H1 (cell line): ENCODE measurements at regions not wholly inside any gene's neighbourhood (a gene's known extent, or its start where the extent isn't known, plus 50 kb on each side); places are given as distances from the start of the nearest gene placed in this dataset.

ENCODE experiments used
- CTCF ChIA-PET: fragments of 300-600 bp; sonication (Branson Sonifier 250); formaldehyde crosslinking; loops from one replicate; lab custom pipeline; 2021; ENCODE audit not compliant: partially characterized antibody; lab: Charles Lee
- POLR2A ChIA-PET: fragments of 300-600 bp; sonication (Branson Sonifier 250); formaldehyde crosslinking; loops from one replicate; lab custom pipeline; 2021; ENCODE audit warnings: inconsistent platforms; ENCODE audit not compliant: partially characterized antibody; lab: Charles Lee
- DNase-seq, 2 experiments: peaks; one replicate each; pipeline versions ENCODE4 v3.0.0 to v3.0.0-alpha.2; 2010 to 2022; ENCODE audit warnings: low spot score in 2 of 2, low read depth in 1 of 2, mixed read lengths in 1 of 2
- FAIRE-seq: peaks from 2 replicates; lab custom pipeline; 2011; peaks lifted over from hg19 to GRCh38; lab: Jason Lieb, UNC
- H2AFZ ChIP-seq: 2 replicates; pipeline ENCODE4 v1.8.1; 2012; ENCODE audit warnings: low read length, inconsistent platforms
- H2AK5ac ChIP-seq: 2 replicates; pipeline ENCODE4 v1.6.1; 2013; ENCODE audit warnings: low read depth, low read length
- H2BK120ac ChIP-seq: replicated peaks from 2 replicates; pipeline ENCODE3; 2013; ENCODE audit warnings: low read depth, low read length, inconsistent platforms
- H2BK12ac ChIP-seq: 2 replicates; pipeline ENCODE4 v1.6.1; 2013; ENCODE audit warnings: low read depth, low read length
- H2BK15ac ChIP-seq: 2 replicates; pipeline ENCODE4 v1.6.1; 2013; ENCODE audit warnings: low read length
- H2BK20ac ChIP-seq: 2 replicates; pipeline ENCODE4 v1.6.1; 2013; ENCODE audit warnings: low read length
- H2BK5ac ChIP-seq: 2 replicates; pipeline ENCODE4 v1.6.1; 2013; ENCODE audit warnings: low read depth, low read length
- H3K14ac ChIP-seq: 2 replicates; pipeline ENCODE4 v1.6.1; 2013; ENCODE audit warnings: inconsistent platforms; ENCODE audit not compliant: insufficient read length
- H3K18ac ChIP-seq: 2 replicates; pipeline ENCODE4 v1.6.1; 2013; ENCODE audit warnings: low read length; ENCODE audit errors: extremely low read depth
- H3K23ac ChIP-seq: 2 replicates; pipeline ENCODE4 v1.6.1; 2013; ENCODE audit warnings: inconsistent platforms; ENCODE audit not compliant: insufficient read length
- H3K23me2 ChIP-seq: 2 replicates; pipeline ENCODE4 v1.6.1; 2013; ENCODE audit warnings: low read depth, low read length
- H3K27ac ChIP-seq: 2 replicates; pipeline ENCODE4 v1.6.1; 2011; ENCODE audit warnings: low read depth, low read length, inconsistent platforms
- H3K27me3 ChIP-seq, 4 experiments: replicated peaks in 1 of 4; 1 replicate in 1 of 4; 2 replicates in 3 of 4; pipeline versions ENCODE4 v1.6.1 to v1.8.1; 2011 to 2013; ENCODE audit warnings: low read length in 3 of 4, mild to moderate bottlenecking in 3 of 4, inconsistent platforms in 2 of 4, mixed read lengths in 2 of 4, moderate library complexity in 1 of 4; ENCODE audit not compliant: control insufficient read depth in 3 of 4, insufficient read depth in 3 of 4; ENCODE audit errors: extremely low read depth in 1 of 4
- H3K36me3 ChIP-seq, 4 experiments: 2 replicates each; pipeline versions ENCODE4 v1.6.1 to v1.8.1; 2011 to 2013; ENCODE audit warnings: mild to moderate bottlenecking in 4 of 4, low read length in 3 of 4, moderate library complexity in 2 of 4, control low read depth in 1 of 4, inconsistent platforms in 1 of 4; ENCODE audit not compliant: insufficient read depth in 4 of 4, control insufficient read depth in 2 of 4
- H3K4ac ChIP-seq: replicated peaks from 2 replicates; pipeline ENCODE3; 2013; ENCODE audit warnings: low read length, low read depth, mixed read lengths, inconsistent platforms; ENCODE audit not compliant: insufficient read length
- H3K4me1 ChIP-seq, 4 experiments: replicated peaks in 1 of 4; 1 replicate in 1 of 4; 2 replicates in 3 of 4; pipeline versions ENCODE4 v1.6.1 to v1.8.1; 2011 to 2013; ENCODE audit warnings: low read length in 3 of 4, inconsistent platforms in 2 of 4, mixed read lengths in 1 of 4; ENCODE audit not compliant: insufficient read depth in 4 of 4, control insufficient read depth in 3 of 4
- H3K4me2 ChIP-seq, 2 experiments: 2 replicates each; pipeline versions ENCODE4 v1.6.1 to v1.8.1; 2011 to 2013; ENCODE audit warnings: low read depth in 2 of 2, low read length in 2 of 2, control low read depth in 1 of 2, inconsistent platforms in 1 of 2, mild to moderate bottlenecking in 1 of 2; ENCODE audit not compliant: insufficient read depth in 1 of 2
- H3K4me3 ChIP-seq, 4 experiments: fragments of 200-600, 300-600 bp in 1 of 4; sonication (generic), shearing (Covaris generic), sonication (Bioruptor Twin) in 1 of 4; 2 replicates each; pipeline versions ENCODE4 v1.5.1 to v1.8.1; 2011 to 2016; ENCODE audit warnings: low read length in 4 of 4, low read depth in 3 of 4, control low read depth in 2 of 4, inconsistent platforms in 2 of 4, mild to moderate bottlenecking in 2 of 4, mixed read lengths in 1 of 4, moderate library complexity in 1 of 4; ENCODE audit not compliant: insufficient read depth in 2 of 4; ENCODE audit errors: extremely low read depth in 1 of 4
- H3K56ac ChIP-seq: replicated peaks from 2 replicates; pipeline ENCODE3; 2013; ENCODE audit warnings: low read depth, mild to moderate bottlenecking, mixed read lengths, low read length, inconsistent platforms; ENCODE audit not compliant: insufficient read length
- H3K79me1 ChIP-seq: 2 replicates; pipeline ENCODE4 v1.6.1; 2013; ENCODE audit warnings: low read depth, low read length, control low read depth
- H3K79me2 ChIP-seq, 2 experiments: 2 replicates each; pipeline versions ENCODE4 v1.6.1 to v1.8.1; 2012 to 2013; ENCODE audit warnings: low read length in 2 of 2, mild to moderate bottlenecking in 2 of 2, inconsistent platforms in 1 of 2; ENCODE audit not compliant: insufficient read depth in 2 of 2, control insufficient read depth in 1 of 2
- H3K9ac ChIP-seq, 4 experiments: replicated peaks in 1 of 4; 1 replicate in 1 of 4; 2 replicates in 3 of 4; pipeline versions ENCODE4 v1.6.1 to v1.8.1; 2011 to 2013; ENCODE audit warnings: low read depth in 3 of 4, low read length in 3 of 4, control low read depth in 2 of 4, mild to moderate bottlenecking in 2 of 4, moderate library complexity in 2 of 4, inconsistent platforms in 1 of 4; ENCODE audit errors: extremely low read depth in 1 of 4
- H3K9me3 ChIP-seq, 2 experiments: 2 replicates each; pipeline versions ENCODE4 v1.6.1 to v1.8.1; 2012 to 2013; ENCODE audit warnings: mild to moderate bottlenecking in 2 of 2, moderate library complexity in 2 of 2, control low read depth in 1 of 2, inconsistent platforms in 1 of 2, low read depth in 1 of 2, low read length in 1 of 2, mixed read lengths in 1 of 2; ENCODE audit not compliant: insufficient read depth in 2 of 2
- H4K20me1 ChIP-seq, 2 experiments: replicated peaks in 1 of 2; 2 replicates each; pipeline versions ENCODE3 to v1.8.1; 2011 to 2013; ENCODE audit warnings: inconsistent platforms in 2 of 2, low read length in 2 of 2, mild to moderate bottlenecking in 1 of 2; ENCODE audit not compliant: insufficient read depth in 2 of 2, control insufficient read depth in 1 of 2
- H4K5ac ChIP-seq: 2 replicates; pipeline ENCODE4 v1.6.1; 2013; ENCODE audit warnings: low read length, low read depth, mixed read lengths, inconsistent platforms; ENCODE audit not compliant: insufficient read length
- H4K8ac ChIP-seq: 2 replicates; pipeline ENCODE4 v1.8.0; 2013; ENCODE audit warnings: mild to moderate bottlenecking, moderate library complexity, low read length, inconsistent platforms; ENCODE audit not compliant: insufficient read depth; ENCODE audit errors: extremely low read depth
- H4K91ac ChIP-seq: replicated peaks from 2 replicates; pipeline ENCODE3; 2013; ENCODE audit warnings: low read length, mixed read lengths, inconsistent platforms; ENCODE audit not compliant: insufficient read length
- KDM1A ChIP-seq: fragments of 200-600, 300-600 bp; sonication (generic); IDR thresholded peaks from 2 replicates; pipeline ENCODE4 v1.7.1; 2016; ENCODE audit warnings: mild to moderate bottlenecking, low read length, borderline replicate concordance
- KDM4A ChIP-seq: IDR thresholded peaks from one replicate; pipeline ENCODE4 v1.7.1; 2012; ENCODE audit warnings: low read depth, mild to moderate bottlenecking, moderate library complexity, low read length, inconsistent platforms; ENCODE audit not compliant: severe bottlenecking
- SP2 ChIP-seq: IDR thresholded peaks from 2 replicates; pipeline ENCODE4 v1.6.1; 2012; ENCODE audit warnings: mild to moderate bottlenecking, low read length, inconsistent platforms
- TAF7 ChIP-seq: optimal IDR thresholded peaks from 2 replicates; pipeline ENCODE3; 2011; ENCODE audit warnings: low read depth, mild to moderate bottlenecking, inconsistent platforms, low read length, moderate library complexity, borderline replicate concordance
- WGBS, 2 experiments: shearing (Covaris generic) in 1 of 2; methylation state at CpG; one replicate each; pipeline versions ENCODE4 v1.1.6 to v1.1.7; 2013 to 2015; ENCODE audit warnings: low lambda C conversion rate in 2 of 2, mixed read lengths in 2 of 2, inconsistent platforms in 1 of 2, low coverage in 1 of 2, missing lambda C conversion rate in 1 of 2; ENCODE audit not compliant: insufficient replicate concordance in 2 of 2, insufficient coverage in 1 of 2, insufficient read length in 1 of 2; ENCODE audit errors: extremely low coverage in 1 of 2, missing lambda C conversion rate in 1 of 2; 5-methylcytosine and 5-hydroxymethylcytosine counted together

GRCh38 chr17:33948309-33948708, 306.8 kb upstream of the CCL2 start:
- no peaks in the 10 kb centered on the region for H3K27me3 ChIP-seq
- no peaks in the 10 kb centered on the region for H3K36me3 ChIP-seq
- no peak overlapping the region for H2BK20ac ChIP-seq
- no peak overlapping the region for H3K4ac ChIP-seq
- no peaks in the 10 kb centered on the region for H3K79me1 ChIP-seq
- H3K18ac ChIP-seq, result no peak overlapping the region
- H3K9me3 ChIP-seq, result no peaks in the 10 kb centered on the region
- H3K14ac ChIP-seq, result no peak overlapping the region
- no peak overlapping the region for H4K91ac ChIP-seq
- ChIA-PET POLR2A (no interaction called here), CTCF (interaction anchor here (0.6 to 9.6 kb wide), 19 partner anchors 9 to 758 kb away, joined by 3 to 101 read pairs (median 3); no protein-coding TSS in a partner anchor)
- no peak overlapping the region for H4K5ac ChIP-seq
- 82% methylated on average over 7 of the region's 7 CpGs; no CpG with 5 or more reads in 1 of the 2 experiments for WGBS, 2 experiments
- no peaks in the 10 kb centered on the region for H3K23me2 ChIP-seq
- H2BK120ac ChIP-seq, result no peak overlapping the region
- H3K27ac ChIP-seq, result no peak overlapping the region
- H3K4me2 ChIP-seq, result no peak overlapping the region
- no peak overlapping the region for H4K8ac ChIP-seq
- no peaks in the 10 kb centered on the region for H3K4me1 ChIP-seq
- H3K23ac ChIP-seq, result no peak overlapping the region
- H2BK5ac ChIP-seq, result no peak overlapping the region
- no peak overlapping the region for H2AFZ ChIP-seq
- H3K9ac ChIP-seq, result no peak overlapping the region
- peaks cover 0 to 2% of the 10 kb centered on the region in 2 experiments for H4K20me1 ChIP-seq
- H2AK5ac ChIP-seq, result no peak overlapping the region
- FAIRE-seq (no peak), DNase-seq (no peak)
- no peak overlapping the region for H2BK12ac ChIP-seq
- H2BK15ac ChIP-seq, result no peak overlapping the region
- H3K4me3 ChIP-seq, result no peak overlapping the region
- no peaks in the 10 kb centered on the region for H3K79me2 ChIP-seq
- H3K56ac ChIP-seq, result no peak overlapping the region
- TF ChIP-seq SP2 (no peak), TAF7 (no peak), KDM1A (no peak), KDM4A (no peak)
